ENCODE measurements at regions not wholly inside any gene's neighbourhood (a gene's known extent, or its start where the extent isn't known, plus 50 kb on each side); places are given as distances from the start of the nearest gene placed in this dataset.

DNA sequence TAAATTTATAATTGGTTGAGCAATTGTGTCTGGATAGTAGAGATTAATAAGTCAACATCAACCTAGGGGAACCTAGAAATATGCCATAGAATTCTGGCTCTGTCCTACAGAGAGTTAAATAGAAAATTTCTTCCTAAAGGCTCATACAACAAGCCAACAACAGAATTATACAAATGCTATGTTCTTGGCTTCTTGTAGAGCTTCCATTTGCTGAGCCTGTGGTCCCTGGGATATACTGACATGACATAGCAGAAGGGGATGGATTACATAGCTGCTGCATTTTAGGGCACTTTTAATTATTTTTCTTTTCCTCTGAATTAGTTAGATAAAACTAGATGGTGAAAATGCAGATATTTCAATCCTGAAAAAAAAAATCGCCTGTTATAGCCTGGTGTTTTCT, 95.5 kb upstream of the ST6GAL2 start:
- DNase-seq: no peak

DNA sequence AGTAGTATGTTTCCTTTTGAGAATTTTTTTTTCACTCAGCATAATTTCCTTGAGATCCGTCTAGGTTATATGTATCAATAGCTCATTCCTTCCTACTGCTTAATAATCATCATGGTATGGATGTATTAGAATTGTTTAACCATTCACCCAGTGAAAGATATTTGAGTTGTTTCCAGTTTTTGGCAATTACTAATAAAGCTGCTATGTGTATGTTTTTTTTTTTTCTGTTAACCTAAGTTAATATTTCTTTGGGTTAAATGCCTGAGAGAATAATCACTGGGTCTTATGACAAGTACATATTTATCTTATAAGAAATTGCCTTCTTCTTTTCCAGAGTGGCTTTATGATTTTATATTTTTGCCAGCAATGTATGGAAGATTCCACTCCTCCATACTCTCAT, 96.4 kb upstream of the ST6GAL2 start:
- no peak for DNase-seq

DNA sequence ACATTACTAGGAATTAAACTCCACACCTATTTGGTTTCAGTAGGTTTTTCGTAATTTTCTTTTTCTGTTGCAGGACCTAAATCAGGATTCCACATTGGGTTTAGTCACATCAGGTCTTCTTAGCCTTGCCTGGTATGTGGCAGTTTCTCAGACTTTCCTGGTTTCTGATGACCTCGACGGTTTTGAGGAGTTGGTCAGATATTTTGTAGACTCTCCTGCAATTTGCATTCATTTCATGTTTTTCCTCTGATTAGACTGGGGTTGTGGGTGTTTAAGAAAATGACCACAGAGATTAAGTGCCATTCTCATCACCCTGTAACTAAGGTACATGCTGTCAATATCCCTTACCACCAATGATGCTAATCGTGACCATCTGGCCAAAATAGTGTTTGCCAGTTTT, 97.3 kb upstream of the ST6GAL2 start:
- DNase-seq: no peak

DNA sequence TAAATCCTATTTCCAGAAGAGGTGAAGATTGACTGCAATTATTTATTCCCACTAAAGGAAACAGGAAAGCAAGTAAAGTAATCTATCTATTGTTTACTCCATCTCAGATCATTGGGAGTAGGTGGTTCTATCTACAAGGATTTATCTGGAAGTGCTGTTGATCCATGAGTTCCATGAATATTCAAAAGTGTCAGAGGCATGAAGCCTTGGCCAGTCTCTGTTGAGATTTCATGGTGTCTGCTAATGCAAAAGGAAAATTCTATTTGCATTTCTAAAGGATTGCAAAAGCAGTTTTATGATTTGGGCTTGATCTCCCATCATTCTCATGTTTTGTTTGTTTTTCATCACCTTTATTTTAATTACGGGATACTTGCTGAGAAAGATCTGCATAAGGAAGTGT, 102.4 kb upstream of the ST6GAL2 start:
- no peak for DNase-seq

DNA sequence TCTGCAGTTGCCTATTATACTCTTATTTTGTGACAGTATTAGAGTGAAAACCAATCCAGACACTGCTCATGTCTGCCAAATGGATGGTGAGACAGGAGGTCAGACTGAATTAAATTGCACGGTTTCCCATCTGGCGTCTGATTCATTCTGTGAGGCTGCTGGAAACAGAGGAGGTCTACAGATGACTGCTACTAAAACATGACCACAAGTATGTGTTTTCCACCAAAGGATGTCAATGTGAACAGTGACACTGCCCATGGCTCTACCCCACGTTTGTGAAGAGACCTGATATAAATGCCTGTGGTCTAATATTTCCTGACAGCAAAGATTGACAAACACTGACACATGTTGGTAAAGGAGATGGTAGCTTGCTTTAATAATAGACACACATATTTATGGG, 104.3 kb upstream of the ST6GAL2 start:
- no peak for DNase-seq

DNA sequence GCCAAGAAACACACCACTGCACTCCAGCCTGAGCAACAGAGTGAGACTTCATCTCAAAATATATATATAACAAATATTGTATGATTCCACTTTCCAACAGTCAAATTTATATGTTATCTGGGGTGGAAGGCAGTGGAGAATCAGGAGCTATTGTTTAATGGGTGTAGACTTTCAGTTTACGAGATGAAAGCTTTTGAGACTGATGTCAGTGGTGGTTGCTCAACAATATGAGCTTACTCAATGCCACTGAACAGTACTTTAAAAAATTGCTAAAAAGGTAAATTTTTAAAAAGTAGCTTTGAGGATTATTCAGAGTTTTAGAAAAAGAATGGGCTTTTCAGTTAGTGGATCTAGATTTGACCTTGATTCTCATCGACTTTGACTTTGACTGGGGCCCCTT, 105.9 kb upstream of the ST6GAL2 start:
- DNase-seq: no peak

DNA sequence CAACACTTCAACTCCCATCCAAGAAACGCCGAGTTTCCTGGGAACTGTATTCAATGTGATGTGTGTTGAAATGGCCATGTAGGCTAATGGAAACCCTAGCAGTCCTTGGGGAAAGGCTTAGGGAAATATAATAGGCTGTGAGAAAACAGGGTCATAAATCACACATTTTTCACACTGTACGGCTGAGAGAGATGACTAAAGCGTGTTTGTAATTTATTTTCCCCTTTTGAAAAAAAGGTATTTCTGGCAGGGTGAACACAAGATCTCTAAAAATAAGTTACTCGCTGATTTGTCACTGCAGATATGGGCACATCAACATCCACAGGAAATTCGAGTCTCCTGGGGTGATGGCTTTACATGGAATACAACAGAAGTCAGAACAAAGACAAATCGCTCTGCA, 109.6 kb upstream of the ST6GAL2 start:
- no peak for DNase-seq

DNA sequence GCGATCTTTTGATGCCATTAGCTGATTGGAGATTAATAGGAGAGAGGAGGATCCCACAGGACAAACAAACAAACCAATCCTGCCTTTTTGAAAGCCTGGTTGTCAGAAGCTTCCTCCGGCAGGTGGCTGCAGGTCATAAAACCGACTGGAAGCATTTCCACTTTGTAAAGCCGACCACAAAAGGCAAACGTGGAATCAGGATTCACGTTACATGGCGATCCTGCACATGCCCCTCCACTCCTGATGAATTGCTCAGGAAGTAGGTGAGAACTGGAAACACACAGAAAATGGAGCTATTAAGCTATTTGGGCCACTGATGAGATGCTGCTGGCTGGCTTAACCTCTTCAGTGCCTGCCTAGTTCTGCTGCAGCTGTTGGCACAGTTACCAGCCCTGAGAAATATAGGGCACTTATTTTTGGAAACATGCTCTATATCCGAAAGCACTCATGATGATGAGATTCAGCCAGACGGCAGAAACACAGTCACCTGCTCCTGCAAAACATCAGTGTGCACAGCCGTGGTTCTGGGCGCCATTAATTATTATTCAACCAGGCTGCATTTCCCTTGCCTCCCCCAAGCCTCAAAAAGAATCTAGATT, 110.3 kb upstream of the ST6GAL2 start:
- peak; percentile 91 for DNase-seq

DNA sequence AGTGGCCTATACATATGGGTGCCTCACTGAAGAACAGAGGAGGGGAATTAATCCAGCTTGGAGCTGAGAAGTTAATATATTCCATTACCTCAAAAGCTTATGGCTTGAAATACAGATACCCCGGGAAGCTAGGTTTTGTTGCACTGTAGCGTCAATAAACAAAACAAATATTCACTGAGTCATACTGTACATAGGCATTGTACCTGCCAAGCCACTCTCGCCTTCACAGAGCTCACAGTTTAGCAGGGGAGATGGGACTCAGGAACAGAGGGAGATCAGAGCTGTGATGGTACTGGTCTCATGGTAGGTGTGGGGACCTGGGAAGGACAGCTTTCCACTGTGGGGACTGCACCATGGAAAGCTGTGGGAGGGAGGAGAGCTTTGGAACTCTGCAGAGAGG, 111.2 kb upstream of the ST6GAL2 start:
- no peak for DNase-seq

DNA sequence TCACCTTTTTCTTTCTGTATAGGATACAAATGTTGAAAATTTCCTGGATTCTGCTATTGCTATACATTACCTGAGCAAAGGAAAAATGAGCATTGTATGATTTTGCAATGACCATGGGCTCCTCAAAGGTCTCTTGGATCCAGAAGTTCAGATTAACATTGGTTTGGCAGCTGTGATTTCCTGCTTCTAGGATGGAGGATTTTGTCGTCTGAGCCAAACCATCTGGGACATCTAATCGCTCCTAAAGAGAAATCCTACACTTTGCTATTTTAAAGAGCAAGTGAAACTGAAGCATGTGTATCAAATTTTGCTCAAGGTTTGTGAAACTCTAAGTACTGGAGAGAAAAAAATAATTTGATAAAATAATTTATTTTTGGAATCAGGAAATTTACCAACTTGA, 115.1 kb upstream of the ST6GAL2 start:
- DNase-seq: no peak

DNA sequence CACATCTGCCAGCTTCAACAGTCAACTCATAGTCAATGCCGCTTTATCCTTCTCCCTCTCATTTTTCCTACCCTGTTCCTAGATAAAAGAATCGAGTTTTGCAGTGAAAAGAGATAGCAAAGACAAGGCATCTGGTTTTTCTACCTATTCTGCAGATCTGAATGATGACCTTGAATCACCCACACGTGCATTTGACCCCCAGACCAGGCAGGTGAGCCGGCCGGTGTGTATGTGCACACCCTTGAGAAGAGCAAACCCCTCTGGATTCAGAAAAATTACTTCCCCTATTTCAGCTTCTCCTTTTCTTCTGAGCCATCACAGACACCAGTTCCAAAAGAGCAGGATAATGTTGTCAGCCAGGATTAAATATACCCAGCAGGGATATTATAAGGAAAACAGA, 115.6 kb upstream of the ST6GAL2 start:
- DNase-seq: no peak

DNA sequence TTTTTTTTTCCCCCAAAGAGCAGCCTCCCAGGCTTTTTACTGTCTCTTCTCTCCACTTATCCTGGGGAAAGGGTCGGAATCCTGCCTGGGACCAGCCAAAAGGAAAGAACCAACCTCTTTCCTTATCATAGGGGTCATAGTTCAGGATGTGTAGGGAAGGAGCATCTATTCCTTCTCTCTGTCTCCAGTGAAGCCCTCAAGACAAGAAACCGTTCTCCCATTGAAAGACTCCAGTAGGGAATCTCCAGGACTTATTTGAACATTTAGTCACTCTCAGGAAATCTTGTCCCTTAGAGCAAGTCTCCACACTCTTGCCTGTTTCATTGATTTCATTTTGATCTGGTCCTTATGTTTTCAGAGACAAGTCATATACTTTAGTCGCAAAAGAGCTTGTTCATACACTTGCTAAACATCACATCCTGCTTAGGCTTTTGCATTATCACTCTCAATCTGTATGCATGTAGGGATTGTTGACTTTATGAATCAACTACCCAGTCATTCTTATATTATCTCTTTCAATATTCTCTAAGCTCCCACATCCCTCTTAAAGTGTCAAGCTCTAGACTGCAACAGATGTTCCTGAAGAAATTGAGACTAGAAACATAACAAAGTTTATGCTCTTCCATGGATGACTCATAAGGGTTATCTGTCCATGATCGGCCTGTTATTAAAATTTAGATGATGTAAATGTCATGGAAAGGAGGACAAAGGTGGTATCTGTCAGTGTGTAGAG, 116.2 kb upstream of the ST6GAL2 start:
- no peak for DNase-seq

DNA sequence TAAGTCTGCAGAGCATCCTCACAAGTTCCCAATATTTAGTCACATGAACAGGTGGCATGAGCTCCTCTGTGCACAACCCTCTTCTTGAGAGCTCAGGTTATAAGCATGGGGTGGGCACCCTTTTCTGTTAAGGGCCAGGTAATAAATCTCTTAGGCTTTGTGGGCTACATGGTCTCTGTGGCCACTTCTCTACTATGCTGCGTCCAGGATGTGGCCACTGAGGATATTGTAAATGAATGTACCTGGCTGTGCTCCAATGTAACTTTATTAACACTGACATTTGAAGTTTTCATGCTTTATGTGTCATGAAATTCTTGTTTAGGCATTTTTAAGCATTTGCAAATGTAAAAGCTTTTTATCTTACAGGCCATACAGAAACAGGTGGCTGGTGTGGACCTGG, 116.8 kb upstream of the ST6GAL2 start:
- no peak for DNase-seq

DNA sequence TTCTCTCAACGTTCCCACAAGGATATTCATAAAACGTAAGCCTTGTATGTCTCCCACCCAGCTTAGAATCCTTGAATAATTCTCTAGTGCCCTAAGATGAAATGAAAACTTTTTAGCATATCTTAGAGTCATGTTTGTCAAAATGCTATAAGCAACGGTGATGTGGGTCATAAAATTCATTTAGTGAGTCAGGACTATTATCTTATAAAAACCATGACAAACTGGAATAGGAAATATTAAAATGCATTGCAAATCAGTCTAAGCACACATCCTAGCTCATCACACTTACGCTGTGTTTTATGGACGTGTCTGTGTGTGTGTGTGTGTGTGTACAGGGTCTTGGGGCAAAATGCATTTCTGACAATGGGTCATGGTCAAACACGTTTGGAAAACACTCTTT, 119.9 kb upstream of the ST6GAL2 start:
- DNase-seq: no peak

DNA sequence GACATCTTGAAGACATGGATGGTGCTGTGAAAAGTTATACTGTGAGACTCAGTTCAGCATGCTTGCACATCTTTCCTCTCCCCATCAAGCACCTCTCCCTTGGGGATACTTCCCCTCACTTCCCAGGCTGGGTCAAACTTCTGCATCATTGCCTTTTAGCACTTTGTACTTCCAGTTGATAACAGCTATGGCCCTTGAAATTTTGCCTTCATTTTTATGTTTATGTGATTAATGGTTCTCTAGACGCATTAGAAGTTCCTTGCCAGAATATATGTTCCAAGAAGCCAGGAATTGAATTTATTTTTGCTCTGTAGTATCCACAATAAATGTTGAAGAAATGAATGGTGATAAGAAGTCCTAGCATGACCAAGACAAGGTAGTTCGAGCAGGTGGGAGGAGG, 120.9 kb upstream of the ST6GAL2 start:
- no peak for DNase-seq

DNA sequence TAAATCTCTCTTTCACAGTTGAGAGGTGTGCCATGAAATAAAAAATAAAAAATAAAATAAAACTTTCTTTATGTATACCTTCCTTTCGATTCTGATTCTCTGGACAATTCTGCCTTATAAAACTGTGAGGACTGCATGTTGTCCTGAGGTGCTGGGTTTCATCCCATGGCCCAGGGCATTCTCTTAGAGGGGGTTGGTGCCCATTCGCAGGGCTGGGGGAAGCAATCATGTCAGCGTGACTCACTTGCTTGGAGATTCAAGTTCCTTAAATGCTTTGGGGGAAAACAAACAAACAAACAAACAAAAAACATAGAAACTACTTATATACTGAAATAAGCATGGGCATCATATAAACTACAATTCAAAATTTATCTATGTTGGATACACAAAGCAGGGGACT, 122.0 kb upstream of the ST6GAL2 start:
- no peak for DNase-seq

DNA sequence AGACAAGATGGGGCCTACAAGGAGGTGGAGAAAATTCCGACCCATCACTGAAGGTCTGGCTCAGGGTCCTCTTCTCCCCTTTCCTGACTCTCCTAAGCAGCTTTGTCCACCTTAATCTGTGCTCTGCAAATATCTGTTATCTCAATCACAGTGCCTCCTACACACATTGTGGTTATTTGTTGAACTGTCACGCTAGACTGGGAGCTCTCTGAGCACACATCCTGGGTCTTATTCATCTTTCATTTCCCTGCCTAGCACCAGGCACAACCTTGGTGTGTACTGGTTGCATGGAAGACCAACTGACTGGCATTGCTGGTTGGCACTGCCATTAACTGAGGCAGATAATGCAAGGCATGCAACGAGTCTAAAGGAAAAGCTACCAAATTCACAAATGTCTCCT, 122.9 kb upstream of the ST6GAL2 start:
- no peak for DNase-seq

DNA sequence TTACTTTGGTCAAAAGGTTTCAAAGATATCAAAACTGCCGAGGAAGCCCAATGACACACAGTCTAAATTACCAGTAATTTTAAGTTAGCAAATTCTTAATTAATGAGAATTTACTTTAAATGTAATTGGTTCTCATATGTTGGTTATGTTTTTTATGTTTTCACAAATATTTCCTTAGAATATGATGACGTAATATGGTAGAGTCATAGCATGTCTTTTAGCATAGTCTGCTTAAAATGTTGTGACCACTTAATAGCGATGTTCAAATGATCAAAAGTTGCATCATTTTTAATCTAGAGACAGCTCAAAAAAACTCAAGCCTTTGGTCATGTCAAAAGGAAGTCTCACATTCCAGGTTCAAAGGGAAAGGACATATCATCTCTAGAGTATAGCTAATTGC, 123.3 kb upstream of the ST6GAL2 start:
- no peak for DNase-seq

DNA sequence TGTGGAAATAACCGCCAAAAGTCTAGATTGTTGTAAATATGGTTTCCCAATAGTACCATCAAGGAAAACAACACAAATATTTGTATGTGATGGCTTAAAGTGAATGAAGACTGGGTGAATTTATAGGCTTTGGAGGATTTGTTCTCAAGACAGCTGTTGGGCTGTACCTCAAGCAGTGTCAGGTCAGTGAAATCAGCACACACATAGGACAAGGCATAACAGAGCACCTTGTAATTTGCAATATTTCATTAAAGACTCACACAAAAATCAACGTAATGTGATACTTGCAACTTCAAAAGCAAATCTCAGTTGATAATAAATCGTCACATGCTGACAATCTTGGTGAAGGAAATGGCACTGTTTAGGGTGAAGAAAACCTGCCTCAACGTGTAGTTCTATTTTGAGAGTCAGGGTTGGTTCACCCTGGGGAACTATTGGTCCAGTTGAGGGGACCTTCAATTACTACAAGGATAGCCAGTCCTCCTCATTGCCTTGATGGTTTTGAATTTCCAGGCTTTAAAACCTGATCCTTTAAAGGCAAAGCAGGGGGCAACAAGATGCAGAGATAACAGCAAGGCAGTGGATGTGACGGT, 126.8 kb upstream of the ST6GAL2 start:
- DNase-seq: no peak

DNA sequence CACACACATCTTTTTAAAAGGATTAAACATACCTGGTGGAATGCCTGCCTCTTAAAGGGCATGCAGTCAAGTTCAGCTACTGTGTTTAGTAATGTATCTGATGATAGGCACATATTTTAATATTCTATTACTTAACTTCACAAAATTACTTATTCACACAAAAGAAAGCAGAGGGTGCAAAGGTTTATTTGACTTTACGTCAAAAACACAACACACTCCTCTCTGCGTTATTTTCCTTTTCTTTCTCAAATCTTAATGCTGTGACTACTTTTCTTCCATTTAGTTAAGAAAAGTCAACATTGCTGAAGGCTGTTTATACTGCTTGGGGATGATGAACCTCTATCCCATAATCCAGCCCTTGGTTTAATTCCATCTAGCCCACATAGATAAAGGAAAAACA, 127.9 kb upstream of the ST6GAL2 start:
- no peak for DNase-seq

DNA sequence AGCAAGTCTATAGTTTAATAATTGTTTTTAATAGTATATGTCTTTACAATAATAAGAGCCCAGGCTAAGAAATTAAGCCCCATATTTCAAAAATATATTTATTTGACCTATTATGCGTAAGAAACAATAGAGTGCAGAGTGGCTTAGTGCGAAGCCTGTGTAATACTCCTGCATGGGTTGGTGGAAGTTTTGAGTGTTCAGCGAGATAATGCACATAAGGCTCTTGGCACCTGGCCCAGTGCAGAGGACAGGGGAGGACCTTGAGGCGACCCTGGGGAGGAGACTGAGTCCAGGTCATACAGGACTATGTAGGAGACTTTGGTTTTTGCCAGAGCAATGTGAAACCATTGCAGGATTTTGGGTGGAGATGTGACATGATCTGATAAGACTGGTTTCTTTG, 132.4 kb upstream of the ST6GAL2 start:
- DNase-seq: no peak

DNA sequence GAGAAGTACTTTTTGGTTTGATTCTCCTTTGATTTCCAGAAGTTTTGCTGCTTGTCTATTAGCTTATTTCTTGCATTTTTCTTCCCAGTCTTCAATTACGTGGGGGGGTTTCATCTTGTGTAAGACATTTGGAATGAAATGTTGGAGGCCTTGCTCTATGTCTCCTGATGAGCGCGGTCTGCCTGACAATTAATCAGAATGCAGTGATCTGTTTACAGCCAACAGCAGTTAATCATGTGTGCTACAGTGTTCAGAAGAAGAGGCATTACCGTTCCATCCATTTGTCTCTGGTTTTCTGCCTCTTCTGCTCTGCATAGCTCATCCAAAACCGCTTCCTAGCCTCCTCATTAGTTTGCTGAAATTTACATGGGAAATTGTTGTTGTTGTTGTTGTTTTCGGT, 134.4 kb upstream of the ST6GAL2 start:
- DNase-seq: no peak

DNA sequence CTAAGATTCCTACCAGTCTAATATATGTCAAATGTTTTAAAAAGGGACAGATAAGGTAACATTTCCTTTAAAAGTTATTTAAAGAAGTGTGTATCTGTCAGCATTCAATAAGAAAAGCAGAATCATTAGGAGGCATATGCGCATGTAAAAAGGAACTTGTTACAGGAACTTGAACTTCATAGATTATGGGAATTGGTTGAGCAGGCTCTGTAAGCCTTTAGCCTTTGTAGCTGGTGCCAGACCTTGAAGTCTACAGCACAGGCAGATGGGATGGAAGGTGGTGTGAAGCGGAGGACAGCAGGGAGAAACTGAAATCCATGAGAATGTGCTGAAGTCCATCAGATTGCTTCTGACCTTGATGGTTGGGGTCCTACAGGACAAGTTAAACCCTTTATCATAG, 138.3 kb upstream of the ST6GAL2 start:
- DNase-seq: no peak

DNA sequence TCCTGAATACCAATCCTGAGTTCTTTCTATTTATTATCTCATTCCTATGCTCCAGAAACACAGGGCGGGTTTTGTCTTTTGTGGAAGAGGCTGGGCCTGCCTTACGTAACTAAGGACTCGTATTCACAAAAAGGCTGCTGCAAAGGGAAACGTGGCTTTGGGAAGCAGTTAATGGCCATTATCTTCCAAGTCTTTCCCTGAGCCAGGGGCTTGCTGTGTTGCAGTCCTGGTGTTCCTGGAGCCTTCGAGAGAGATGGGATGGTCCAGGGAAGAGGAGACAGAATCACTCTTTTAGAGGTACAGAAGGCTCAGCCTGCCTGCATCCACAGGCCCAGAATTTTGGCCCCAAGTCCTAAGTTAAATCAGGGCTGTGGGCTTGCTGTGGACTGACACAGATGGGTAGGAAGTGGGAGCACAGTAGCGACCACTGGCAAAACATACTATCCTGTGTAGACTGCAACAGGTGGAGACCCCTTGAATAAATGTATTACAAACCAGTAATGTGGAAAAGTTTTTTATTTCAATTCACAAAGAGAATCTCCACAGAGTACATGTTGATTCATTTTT, 139.4 kb upstream of the ST6GAL2 start:
- no peak for DNase-seq

Measured in SHP77 (cell line).